OCI-LY1 (cell line): ENCODE measurements at regions not wholly inside any gene's neighbourhood (a gene's known extent, or its start where the extent isn't known, plus 50 kb on each side); places are given as distances from the start of the nearest gene placed in this dataset.

Experiments used
- H2AFZ ChIP-seq: fragments of 200-600 bp; sonication (generic), shearing (Covaris generic); 2 replicates; pipeline ENCODE4 v1.6.0; 2014; ENCODE audit warnings: antibody characterized with exemption, mild to moderate bottlenecking, low read length
- H3F3A ChIP-seq: fragments of 200-600 bp; sonication (generic), shearing (Covaris generic); 2 replicates; pipeline ENCODE4 v1.6.0; 2014; ENCODE audit warnings: mild to moderate bottlenecking, antibody characterized with exemption, low read length, moderate library complexity; ENCODE audit not compliant: insufficient read depth
- H3K27ac ChIP-seq: fragments of 200-600 bp; sonication (generic); 2 replicates; pipeline ENCODE4 v1.5.1; 2014; ENCODE audit warnings: low read length, mixed run types, mild to moderate bottlenecking, low read depth; ENCODE audit not compliant: poor library complexity, severe bottlenecking
- H3K27me3 ChIP-seq: fragments of 200-600 bp; sonication (generic); 2 replicates; pipeline ENCODE4 v1.6.0; 2014; ENCODE audit warnings: antibody characterized with exemption, mild to moderate bottlenecking, low read length, moderate library complexity; ENCODE audit not compliant: insufficient read depth
- H3K36me3 ChIP-seq: fragments of 200-600 bp; sonication (generic); 2 replicates; pipeline ENCODE4 v1.6.1; 2014; ENCODE audit warnings: mild to moderate bottlenecking, antibody characterized with exemption, low read length, moderate library complexity, mixed read lengths; ENCODE audit not compliant: insufficient read depth
- H3K4me1 ChIP-seq: fragments of 200-600 bp; sonication (generic); 2 replicates; pipeline ENCODE4 v1.5.1; 2014; ENCODE audit warnings: mild to moderate bottlenecking, low read length, moderate library complexity; ENCODE audit not compliant: insufficient read depth, severe bottlenecking
- H3K4me2 ChIP-seq: fragments of 200-600 bp; sonication (generic), shearing (Covaris generic); 2 replicates; pipeline ENCODE4 v1.6.1; 2014; ENCODE audit warnings: low read length
- H3K4me3 ChIP-seq: fragments of 200-600 bp; sonication (generic); 2 replicates; pipeline ENCODE4 v1.5.1; 2014; ENCODE audit warnings: low read length, low read depth, mild to moderate bottlenecking, mixed read lengths; ENCODE audit not compliant: poor library complexity, severe bottlenecking
- H3K79me2 ChIP-seq: fragments of 200-600 bp; shearing (Covaris generic); 2 replicates; pipeline ENCODE4 v1.6.1; 2016; ENCODE audit warnings: mixed run types, low read length, mixed read lengths; ENCODE audit not compliant: insufficient read depth
- H3K9ac ChIP-seq: fragments of 200-600 bp; sonication (generic), shearing (Covaris generic); 2 replicates; pipeline ENCODE4 v1.6.1; 2014; ENCODE audit warnings: mild to moderate bottlenecking, low read length, mixed read lengths
- H3K9me2 ChIP-seq: fragments of 200-600 bp; sonication (generic), shearing (Covaris generic); 2 replicates; pipeline ENCODE4 v1.6.1; 2014; ENCODE audit warnings: low read depth, mild to moderate bottlenecking, low read length, mixed read lengths
- H3K9me3 ChIP-seq: fragments of 200-600 bp; shearing (Covaris generic); 2 replicates; pipeline ENCODE4 v1.6.1; 2014; ENCODE audit warnings: low read length, mixed read lengths
- H4K20me1 ChIP-seq: fragments of 200-600 bp; sonication (generic), shearing (Covaris generic); 2 replicates; pipeline ENCODE4 v1.6.0; 2016; ENCODE audit warnings: mild to moderate bottlenecking, low read length; ENCODE audit not compliant: insufficient read depth
- CTCF ChIP-seq: fragments of 200-600 bp; sonication (generic), shearing (Covaris generic); IDR thresholded peaks from 2 replicates; pipeline ENCODE4 v1.5.1; 2017; ENCODE audit warnings: mild to moderate bottlenecking, antibody characterized with exemption, low read length, moderate library complexity, mixed read lengths
- EZH2 ChIP-seq: fragments of 200-600 bp; sonication (generic), shearing (Covaris generic); IDR thresholded peaks from 2 replicates; pipeline ENCODE4 v1.8.0; 2017; ENCODE audit warnings: borderline replicate concordance, mixed run types, mild to moderate bottlenecking, antibody characterized with exemption, low read length, moderate library complexity, mixed read lengths

DNA sequence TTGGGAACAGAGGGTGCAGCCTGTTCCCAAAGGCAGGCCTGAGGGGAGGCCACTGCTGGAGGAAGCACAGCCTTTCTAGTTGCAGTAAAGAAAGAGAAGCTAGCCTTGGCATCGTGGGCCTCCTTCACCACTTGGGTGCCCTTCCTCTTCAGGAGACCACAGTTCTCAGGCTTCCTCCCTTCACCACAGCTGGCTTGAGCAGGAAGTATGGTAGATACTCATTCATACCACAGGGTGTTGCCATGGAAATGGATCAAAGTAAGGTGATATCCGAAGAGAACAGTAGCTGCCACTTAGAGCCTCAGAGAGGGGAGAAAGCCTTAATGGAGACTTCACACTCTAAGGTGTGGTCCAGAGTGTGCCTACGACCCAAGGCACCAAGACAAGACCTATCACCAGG is 120.4 kb upstream of the RIPOR2 start:
- Histone ChIP-seq H3K4me1 (peaks cover 49% of the 10 kb centered on the region), H3F3A (no peaks in the 10 kb centered on the region), H3K79me2 (no peaks in the 10 kb centered on the region), H3K36me3 (no peaks in the 10 kb centered on the region), H2AFZ (no peak overlapping the region), H3K9me3 (no peaks in the 10 kb centered on the region), H3K27ac (peak overlapping the region; percentile 24), H4K20me1 (no peaks in the 10 kb centered on the region), H3K27me3 (no peaks in the 10 kb centered on the region), H3K9ac (no peak overlapping the region), H3K4me2 (peak overlapping the region; percentile 5; the same call in 1 of the 2 replicates), H3K4me3 (no peak overlapping the region), H3K9me2 (no peaks in the 10 kb centered on the region)
- no peak for TF ChIP-seq EZH2
- TF ChIP-seq CTCF = no peak

DNA sequence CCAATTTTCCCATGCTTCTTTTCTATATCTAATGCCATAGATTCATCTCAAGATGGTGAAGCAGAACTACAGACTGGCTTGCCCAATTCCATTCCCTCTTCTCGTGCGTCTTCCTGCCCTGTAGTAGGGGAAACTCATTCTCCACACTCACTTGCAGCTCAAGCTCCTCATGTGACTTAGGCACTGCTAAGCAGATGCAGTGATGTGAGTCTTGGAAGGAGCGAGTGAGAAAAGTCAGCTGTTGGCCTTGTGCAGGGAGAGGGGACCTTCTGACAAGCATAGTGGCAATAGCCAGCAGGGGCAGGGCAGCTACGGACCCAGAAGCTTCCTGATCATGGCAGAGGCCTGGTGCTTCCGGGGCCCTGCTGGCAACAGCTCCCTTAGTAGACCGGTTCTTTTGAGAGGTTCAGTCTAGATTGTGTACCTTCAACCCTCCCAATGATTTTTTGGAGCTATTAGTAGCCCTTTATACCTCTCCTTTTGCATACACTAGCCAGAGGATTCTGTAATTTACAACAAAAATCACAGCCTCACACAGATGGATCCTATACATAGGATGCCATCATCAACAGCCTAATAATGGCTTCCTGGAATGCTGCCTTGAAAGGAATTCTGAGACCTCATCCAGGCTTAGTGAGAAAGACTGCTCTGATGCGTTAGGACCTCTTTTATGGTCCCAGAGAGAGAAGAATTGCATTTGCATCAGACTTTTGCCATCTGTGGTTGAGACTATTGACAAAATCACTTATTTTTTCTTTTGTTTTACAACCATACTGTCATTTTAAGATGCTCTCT is 121.5 kb upstream of the RIPOR2 start:
- Histone ChIP-seq H3K9me3 (no peaks in the 10 kb centered on the region), H3K9ac (no peak overlapping the region), H3K79me2 (no peaks in the 10 kb centered on the region), H3K4me2 (no peak overlapping the region), H3K27ac (no peak overlapping the region), H3K4me3 (no peak overlapping the region), H3K27me3 (no peaks in the 10 kb centered on the region), H3K4me1 (peaks cover 37% of the 10 kb centered on the region), H3K36me3 (no peaks in the 10 kb centered on the region), H4K20me1 (no peaks in the 10 kb centered on the region), H3K9me2 (no peaks in the 10 kb centered on the region), H2AFZ (no peak overlapping the region), H3F3A (no peaks in the 10 kb centered on the region)
- TF ChIP-seq EZH2 (no peak), CTCF (no peak)

GRCh38 chr6:25058441-25058840 is 122.7 kb upstream of the RIPOR2 start:
- H4K20me1 ChIP-seq = no peaks in the 10 kb centered on the region
- H3K4me2 ChIP-seq = no peak overlapping the region
- H3K9me2 ChIP-seq = no peaks in the 10 kb centered on the region
- H3K27me3 ChIP-seq = no peaks in the 10 kb centered on the region
- H3K9ac ChIP-seq = no peak overlapping the region
- TF ChIP-seq CTCF (no peak), EZH2 (no peak)
- H3K4me3 ChIP-seq = no peak overlapping the region
- no peaks in the 10 kb centered on the region for H3F3A ChIP-seq
- H2AFZ ChIP-seq = no peak overlapping the region
- no peak overlapping the region for H3K27ac ChIP-seq
- H3K4me1 ChIP-seq = peaks cover 26% of the 10 kb centered on the region
- H3K9me3 ChIP-seq = no peaks in the 10 kb centered on the region
- H3K79me2 ChIP-seq = no peaks in the 10 kb centered on the region
- H3K36me3 ChIP-seq = no peaks in the 10 kb centered on the region
